ENCODE measurements at regions not wholly inside any gene's neighbourhood (a gene's known extent, or its start where the extent isn't known, plus 50 kb on each side); places are given as distances from the start of the nearest gene placed in this dataset.
"Not testable (repeated sequence)": the region's sequence is repeated elsewhere in the genome, so short reads cannot be mapped to it uniquely, and the experiment has no call there.

- peak; percentile 4 for DNase-seq
Measured at GRCh38 chr5:143955141-143955540, 143.2 kb downstream of the HMHB1 start.

GRCh38 chr5:143957455-143957854 lies 145.5 kb downstream of the HMHB1 start:
- DNase-seq = no peak

DNA sequence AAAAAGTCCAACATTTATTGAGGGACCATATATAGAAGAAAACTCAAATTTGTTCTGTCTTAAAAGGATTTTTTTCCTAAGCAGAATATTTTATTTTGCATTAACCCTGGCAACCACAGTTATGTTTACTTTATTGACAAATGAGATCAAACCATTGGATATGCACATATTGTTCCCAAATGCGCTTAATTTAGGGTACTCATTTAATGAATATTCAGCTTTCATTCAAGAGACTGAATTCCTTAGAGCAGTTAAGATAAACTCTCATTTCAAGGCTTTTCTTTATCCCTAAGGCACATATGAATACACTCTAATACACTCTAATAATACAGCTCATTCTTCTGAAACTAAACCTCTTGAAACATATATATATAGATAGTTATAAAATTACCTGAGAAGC lies 150.2 kb downstream of the HMHB1 start:
- DNase-seq = no peak

- DNase-seq = no peak
Measured at GRCh38 chr5:143964919-143965318, 153.0 kb downstream of the HMHB1 start.

DNA sequence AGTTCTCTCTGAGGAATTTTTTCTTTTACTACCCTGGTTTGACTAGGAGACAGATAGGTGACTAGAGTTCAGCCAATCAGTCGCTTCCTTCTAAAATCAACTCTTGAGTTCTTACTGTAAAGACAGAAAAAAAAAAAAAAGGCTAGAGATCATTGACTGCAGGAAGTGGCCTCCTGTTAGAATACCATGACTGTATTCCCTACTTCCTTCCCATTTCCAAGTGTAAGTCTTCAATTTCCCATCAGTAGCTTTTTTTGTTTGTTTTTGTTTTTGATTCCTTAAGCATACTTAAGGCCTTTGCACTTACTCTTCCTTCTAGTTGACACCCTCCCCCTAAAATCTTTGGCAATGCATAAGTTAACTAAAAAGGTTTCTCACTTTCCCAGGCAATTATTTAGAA lies 154.3 kb downstream of the HMHB1 start:
- DNase-seq = no peak

DNA sequence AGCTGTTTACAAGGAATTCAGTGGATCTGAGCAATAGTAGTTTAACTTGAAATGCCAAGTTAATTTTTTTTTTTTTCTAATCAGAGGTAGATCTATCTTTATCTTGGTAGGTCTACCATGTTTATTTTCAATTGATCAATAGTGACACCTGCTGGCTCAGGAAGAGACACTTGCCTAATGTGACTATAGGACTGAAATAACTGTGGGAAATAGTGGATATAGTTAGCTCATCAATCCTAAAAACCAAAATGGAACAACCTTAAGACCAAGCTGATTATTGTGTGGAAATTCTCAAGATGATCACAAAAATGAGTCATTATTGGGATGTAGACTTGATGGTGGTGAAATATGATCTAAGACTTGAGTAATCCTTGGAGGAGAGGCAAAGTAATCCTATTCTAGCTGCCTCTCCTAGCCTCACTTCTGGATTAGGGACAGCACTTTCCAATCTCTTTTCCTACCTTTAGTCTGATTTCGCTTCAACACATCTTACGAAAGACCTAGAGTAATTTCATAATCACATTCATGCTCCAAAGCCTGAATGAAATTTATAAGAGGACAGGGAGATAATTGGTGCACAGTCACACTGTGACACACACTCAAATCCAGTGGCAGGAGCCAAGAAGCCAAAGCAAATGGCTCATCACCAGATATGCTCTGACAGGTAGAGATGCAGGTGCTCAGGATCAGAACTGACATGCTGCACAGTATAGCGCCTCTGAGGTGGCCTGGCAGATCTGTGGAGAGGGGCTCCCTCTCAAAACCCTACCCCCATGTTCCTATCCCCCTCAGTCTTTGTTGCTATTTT lies 156.3 kb downstream of the HMHB1 start:
- DNase-seq = peak; percentile 22

DNA sequence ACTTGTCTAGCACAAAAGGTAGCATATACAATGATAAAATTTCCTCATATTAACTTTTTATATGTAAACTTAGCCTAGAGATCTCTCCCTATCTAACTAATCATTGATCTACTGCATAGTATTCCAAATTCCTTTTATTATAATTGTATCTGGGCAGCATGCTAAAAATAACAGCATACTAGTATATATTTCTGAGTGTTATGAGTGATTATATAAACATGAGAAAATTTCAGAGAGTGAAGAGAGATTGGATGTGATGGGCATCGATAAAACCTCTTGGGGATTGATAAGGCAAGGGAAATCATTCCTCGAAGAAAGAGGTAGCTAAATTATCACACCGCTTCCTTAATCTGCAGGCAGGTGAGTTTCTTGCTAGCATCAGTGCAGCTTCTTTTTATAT lies 158.2 kb downstream of the HMHB1 start:
- DNase-seq = no peak

DNA sequence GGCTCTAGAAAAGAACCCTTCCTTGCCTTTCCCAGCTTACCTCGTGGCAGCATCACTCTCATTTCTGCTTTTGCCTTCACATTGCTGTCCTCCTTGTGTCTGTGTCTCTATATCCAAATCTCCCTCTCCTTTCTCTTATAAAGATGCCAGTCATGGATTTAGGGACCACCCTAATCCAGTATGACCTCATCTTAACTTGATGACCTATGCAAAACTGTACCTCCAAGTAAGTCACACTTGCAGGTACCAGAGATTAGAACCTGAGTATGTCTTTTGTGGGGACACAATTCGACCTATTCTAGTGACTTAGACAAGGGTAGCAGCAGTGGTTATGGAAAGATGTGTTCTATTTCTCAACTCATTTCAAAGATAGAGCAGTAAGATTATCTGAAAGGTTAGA lies 160.1 kb downstream of the HMHB1 start:
- DNase-seq = no peak

DNA sequence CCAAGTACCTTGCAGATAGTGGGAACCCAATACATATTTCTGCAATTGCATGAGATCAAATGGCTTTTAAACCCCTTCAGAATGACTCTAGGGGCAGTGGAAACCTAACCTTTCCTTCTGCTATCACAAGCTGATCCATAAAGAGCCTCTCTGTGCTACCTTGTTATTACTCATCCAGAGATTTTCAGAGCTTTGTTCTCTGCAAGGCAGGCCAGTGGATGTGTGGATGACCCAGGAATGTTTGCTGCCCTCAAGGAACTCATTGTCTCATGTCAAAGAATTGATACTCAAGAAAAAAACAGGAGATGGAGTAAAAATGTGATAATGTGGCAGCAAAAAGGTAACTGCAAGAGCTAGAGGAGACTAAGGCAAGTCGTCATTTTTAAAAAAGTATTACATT lies 164.1 kb downstream of the HMHB1 start:
- DNase-seq = no peak

- no peak for DNase-seq
Measured at GRCh38 chr5:143977891-143978461, 166.0 kb downstream of the HMHB1 start.

GRCh38 chr5:143979044-143979690 lies 167.2 kb downstream of the HMHB1 start:
- DNase-seq = no peak

- DNase-seq = no peak
Measured at GRCh38 chr5:143980506-143980905, 168.5 kb downstream of the HMHB1 start.

- DNase-seq = not testable (repeated sequence)
Measured at GRCh38 chr5:143982957-143983356, 171.0 kb downstream of the HMHB1 start.

DNA sequence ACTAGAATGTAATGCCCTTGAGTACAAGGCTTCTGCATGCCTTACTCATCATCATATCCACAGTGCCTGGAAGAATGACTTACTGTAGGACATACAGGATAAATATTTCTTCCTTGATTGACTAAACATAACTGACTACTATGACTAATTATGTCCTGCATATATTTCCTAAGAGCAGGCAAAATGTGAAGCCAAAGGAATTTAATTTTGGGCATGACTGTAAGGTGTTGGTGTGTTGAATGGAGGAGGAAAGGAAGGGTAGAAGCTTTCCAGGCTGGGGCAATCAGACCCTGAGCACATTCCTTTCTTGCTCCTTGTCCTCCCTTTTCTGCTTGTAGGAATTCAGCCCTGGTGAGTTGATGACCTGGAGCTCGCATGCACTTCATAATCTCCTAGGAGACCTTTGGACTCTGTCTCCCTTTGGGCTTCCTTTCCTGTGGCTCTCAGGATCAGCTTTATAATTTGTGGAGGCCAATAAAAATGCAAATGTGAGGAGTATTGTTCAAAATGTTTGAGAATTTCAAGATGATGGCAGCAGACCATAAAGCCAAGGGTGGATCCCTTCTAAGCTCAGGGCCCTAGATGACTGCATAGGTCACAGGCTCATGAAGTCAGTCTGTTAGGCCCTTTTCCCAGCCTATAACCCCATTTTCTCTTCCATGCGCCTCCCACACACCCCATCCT lies 174.0 kb downstream of the HMHB1 start:
- no peak for DNase-seq

- no peak for DNase-seq
Measured at GRCh38 chr5:143986516-143987212, 174.7 kb downstream of the HMHB1 start.

- no peak for DNase-seq
Measured at GRCh38 chr5:143987264-143987663, 175.3 kb downstream of the HMHB1 start.

GRCh38 chr5:143987751-143988560 lies 176.0 kb downstream of the HMHB1 start:
- DNase-seq = no peak

DNA sequence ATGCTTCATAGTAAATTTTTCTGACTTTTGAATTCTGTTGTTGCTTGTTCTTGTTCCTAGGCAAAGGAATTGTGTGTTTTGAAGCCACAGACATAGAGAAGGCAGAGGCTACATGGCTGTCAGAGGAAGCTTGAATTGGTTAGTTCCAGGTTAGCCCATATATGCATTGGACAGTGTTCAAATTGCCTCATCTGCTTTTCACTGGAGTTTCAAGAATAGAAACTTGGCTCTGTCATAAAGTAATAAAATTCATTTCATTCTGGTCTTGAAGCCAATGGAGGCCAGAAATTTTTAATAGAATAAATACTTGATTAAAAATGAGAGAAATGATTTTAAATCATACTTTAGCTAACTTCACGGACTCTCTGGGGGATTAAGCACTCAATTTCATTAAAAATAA lies 178.0 kb downstream of the YIPF5 start:
- no peak for DNase-seq

DNA sequence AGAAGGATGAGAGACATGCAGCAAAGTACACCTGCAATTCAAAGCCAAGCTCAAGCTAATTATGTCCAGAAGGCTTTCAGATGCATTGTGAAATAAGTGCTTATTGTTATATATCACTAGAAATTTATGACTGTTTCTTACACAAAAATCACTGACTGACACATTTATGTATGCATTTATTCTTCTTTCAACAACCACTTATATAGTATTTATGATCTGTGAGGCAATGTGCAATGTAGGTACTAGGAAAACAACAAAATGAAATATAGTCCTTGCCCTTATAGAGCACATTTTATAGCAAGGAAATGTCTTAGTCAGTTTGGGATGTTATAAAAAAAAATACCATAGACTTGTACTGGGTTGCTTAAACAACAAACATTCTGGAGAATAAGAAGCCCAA lies 167.6 kb downstream of the YIPF5 start:
- no peak for DNase-seq

GRCh38 chr5:144003636-144004035 lies 166.8 kb downstream of the YIPF5 start:
- no peak for DNase-seq

GRCh38 chr5:144004146-144004545 lies 166.3 kb downstream of the YIPF5 start:
- DNase-seq = no peak

Measured in renal pelvis (tissue), 1 donor.